ENCODE measurements at regions not wholly inside any gene's neighbourhood (a gene's known extent, or its start where the extent isn't known, plus 50 kb on each side); places are given as distances from the start of the nearest gene placed in this dataset.

DNA sequence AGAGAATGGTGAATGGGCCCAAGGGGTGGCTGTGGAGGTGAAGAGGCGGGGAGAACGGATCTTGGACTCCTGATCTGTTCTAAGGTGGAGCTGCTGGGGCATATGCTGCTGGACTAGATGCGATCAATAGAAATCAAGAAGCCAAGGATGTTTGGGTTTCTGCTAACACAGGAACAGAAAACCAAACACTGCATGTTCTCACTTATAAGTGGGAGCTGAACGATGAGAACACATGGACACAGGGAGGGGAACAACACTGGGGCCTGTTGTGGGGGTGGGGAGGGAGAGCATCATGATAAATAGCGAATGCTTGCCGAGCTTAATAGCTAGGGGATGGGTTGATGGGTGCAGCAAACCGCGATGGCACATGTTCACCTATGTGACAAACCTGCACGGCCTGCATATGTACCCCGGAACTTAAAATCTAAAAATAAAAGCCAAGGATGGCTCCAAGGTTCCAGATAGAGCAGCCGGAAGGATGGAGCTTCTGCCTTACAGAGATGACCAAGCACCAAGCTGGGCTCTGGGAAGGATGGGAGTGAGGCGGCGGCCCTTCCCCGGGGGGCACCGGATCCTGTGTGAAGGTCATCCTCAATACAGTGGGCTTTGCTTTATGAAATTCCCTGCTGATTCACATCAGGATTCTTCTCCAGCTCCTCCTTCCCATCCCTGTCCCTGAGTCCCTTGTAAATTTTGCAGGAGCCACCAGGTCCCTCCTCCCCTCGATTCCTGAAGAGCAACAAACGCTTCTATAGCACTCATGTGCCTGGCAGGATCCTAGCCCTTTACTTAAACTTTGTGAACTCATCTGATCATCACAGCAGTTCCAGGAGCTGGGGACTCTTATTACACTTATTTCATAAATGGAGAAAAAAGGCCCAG, 109.2 kb upstream of the PTPN1 start:
- ATAC-seq (no peak), DNase-seq (ENCODE audit: low spot score) (no peak)
- intact Hi-C loops (cut with DNase I) = loop anchor here (5.0 kb wide), 1 partner anchor 389 kb away; no protein-coding TSS in a partner anchor

GRCh38 chr20:50401587-50402418, 108.4 kb upstream of the PTPN1 start:
- intact Hi-C loops (cut with DNase I) = loop anchor here (5.0 kb wide), 1 partner anchor 390 kb away; no protein-coding TSS in a partner anchor
- no peak for DNase-seq (ENCODE audit: low spot score)
- ATAC-seq = no peak

- intact Hi-C loops (cut with DNase I) = loop anchor here (5.0 kb wide), 1 partner anchor 391 kb away; no protein-coding TSS in a partner anchor
- ATAC-seq (peak; percentile 37), DNase-seq (ENCODE audit: low spot score) (no peak)
Measured at GRCh38 chr20:50403565-50404418, 106.4 kb upstream of the PTPN1 start.

DNA sequence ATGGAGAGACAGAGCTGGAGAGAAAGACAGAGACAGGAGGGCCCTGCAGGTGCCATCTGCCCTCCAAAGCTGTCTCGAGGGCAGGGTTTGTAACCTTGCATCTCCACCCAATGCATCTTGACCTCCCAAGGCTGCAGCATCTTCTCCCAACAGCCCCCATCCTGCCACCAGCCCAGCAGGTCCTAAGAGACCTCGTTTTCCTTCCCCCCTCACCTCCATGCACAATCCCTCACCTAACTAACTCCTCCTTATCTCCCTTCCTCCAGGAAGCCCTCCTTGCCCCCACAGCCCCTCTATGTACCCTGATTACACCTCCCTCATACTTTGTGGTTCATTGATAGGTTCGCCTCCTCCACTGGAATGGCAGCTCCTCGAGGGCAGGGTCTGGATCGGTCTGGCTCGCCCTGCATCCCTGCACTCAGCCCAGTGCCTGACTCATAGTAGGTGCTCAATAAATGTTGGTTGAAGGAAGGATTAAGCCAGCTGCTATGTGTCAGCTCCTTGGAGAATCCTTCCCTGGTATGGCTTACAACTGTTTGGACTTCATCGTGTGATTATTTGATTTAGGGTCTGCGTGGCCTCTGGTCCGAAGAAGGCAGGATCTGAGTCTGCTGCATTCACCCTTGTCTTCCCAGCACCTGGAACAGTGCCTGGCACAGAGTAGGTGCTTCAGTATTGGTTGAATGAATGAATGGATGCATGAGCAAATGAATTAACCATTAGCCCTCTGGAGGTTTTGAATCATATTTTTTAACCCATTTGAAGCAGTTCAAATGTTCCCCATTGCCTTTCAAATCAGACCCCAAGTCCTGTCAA, 105.6 kb upstream of the PTPN1 start:
- DNase-seq (ENCODE audit: low spot score) (no peak), ATAC-seq (no peak)
- intact Hi-C loops (cut with DNase I) = loop anchor here (5.0 kb wide), 1 partner anchor 392 kb away; no protein-coding TSS in a partner anchor

DNA sequence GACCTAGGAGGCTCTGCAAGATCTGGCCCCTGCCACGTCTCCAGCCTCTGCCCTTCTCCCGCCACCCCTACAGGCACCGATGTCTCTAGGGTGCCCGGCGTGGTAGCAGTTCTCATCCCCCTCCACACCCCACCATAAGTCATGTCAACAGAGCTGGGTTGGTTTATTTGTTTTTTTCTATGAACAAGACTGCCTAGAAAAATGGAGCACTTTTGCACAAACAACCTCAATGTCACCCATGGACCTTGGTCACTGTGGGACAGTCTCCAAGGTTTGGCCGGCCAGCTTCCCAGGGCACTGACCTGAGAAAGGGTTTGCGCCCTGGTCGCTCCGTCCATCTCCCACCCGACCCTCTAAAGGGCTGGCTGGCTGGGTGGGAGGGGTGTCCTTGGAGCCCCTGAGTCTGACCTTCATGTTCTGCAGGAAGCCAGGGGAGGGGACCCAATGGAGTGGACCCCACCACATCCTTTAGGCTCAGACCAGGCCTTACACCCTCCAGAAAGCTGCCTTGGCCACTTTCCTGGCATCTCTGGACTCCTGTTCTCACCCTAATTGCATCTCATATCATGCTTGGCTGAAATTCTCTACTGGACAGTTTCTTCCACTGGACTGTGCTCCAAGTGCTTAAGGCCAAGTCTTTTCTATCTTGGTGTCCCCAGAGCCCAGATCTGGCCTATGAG, 104.8 kb upstream of the PTPN1 start:
- ATAC-seq (peak; percentile 59), DNase-seq (ENCODE audit: low spot score) (no peak)
- intact Hi-C loops (cut with DNase I) = no loop called here

DNA sequence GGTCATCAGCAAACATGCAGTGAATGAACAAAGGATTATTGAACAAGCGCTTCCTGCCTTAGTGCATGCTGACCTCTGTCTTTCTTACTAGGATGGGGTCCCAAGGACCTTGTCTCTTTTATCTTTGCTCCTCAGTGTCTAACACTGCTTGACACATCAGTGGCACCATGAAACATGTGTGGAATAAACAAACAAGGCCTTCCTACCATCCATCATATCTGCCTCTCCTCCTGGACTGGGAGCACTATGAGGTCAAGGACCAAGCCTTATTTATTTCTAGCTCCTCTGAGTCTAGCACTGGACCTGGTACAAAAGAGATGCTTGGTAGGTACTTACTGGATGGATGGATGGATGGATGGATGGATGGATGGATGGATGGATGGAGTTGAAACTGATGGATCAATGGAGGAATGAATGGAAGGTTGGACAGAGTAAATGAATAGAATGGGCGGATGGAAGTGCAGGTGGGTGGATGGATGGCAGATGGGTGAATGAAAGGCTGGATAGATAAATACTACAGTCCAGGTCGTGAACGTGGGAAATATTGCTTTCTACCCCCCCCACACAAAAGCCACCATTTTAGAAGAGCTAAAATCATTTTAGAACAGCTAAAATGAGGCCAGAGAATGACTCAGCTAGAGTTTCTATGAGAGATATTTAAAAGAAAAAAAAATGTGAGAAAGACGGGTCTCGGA, 104.1 kb upstream of the PTPN1 start:
- intact Hi-C loops (cut with DNase I) = no loop called here
- no peak for DNase-seq (ENCODE audit: low spot score)
- ATAC-seq = no peak

- intact Hi-C loops (cut with DNase I) = no loop called here
- DNase-seq (ENCODE audit: low spot score) (no peak), ATAC-seq (no peak)
Measured at GRCh38 chr20:50406610-50407136, 103.5 kb upstream of the PTPN1 start.

DNA sequence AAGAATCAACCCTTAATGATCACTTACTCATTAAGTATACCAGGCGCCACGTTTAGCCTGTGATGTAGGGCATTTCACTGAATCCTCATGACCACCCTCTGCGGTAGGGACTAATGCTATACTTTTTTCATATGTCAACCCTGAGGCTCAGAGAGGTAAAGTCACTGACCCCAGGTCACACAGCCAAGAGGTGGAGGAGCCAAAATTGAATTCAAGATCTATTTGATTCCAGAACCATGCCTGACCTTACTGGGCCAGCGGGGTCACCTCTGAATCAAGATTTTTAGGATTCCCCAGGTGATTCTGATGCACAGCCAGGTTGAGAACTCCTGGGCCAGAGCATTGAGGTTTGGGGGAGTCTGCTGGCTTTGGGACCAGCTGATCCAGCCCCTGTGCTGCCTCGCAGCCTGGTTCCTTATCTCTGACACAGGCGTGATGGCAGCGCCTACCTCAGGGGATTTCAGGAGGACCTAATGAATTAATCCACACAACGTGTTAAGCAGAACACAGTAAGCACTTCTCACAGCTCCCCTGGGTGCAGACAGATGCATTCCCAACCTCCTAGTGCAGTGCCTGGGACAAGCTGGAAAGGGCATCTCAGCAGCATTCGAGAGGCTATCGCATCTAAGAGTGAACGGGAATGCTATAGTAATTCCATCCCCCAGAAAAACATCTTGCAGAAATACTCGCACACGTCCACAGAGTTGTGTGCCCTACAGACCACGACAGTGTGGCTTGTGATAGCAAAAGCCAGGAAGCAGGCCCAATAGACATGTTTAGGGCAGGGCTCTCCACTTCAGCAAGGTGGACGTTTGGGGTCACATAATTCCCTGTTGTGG, 101.4 kb upstream of the PTPN1 start:
- ATAC-seq = peak; percentile 5
- intact Hi-C loops (cut with DNase I) = no loop called here
- no peak for DNase-seq (ENCODE audit: low spot score)

DNA sequence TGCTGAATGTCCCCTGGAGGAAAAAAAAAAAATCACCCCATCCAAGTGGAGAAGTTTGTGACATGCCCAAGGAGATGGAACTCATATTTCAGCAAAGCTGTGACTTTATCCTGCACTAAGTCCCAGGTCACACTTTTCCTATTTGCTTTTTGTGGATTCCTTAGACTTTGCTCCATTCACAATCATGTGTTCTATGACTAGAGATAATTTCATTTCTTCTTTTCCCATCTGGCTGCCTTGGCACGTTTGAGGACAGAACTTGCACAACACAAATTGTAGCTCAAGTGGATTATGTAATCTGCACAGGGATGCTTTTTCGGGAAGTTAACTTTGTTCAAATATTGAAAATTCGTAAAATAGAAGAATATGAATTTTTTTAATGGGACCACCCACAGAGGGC, 100.7 kb upstream of the PTPN1 start:
- peak; percentile 85 for ATAC-seq
- intact Hi-C loops (cut with DNase I) = no loop called here
- no peak for DNase-seq (ENCODE audit: low spot score)

DNA sequence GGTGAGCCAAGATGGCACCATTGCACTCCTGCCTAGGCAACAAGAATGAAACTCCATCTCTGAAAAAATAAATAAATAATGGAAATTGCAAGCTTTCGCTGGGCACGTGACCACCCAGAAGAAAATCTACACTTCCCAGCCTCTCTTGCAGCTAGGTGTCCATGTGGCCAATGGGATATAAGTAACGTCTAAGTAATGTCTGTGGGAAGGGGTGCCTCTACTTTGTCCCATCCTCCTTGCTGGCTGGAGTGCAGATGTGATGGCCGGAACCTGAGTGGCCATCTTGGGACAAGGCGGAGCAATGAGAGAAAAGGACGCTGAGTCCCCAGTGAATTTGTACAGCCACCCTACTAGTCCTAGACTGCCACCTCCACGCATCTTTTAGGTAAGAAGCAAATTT, 99.8 kb upstream of the PTPN1 start:
- no peak for ATAC-seq
- no peak for DNase-seq (ENCODE audit: low spot score)
- intact Hi-C loops (cut with DNase I) = no loop called here

- DNase-seq (ENCODE audit: low spot score) = no peak
- intact Hi-C loops (cut with DNase I) = no loop called here
- ATAC-seq = no peak
Measured at GRCh38 chr20:50412069-50412468, 98.1 kb upstream of the PTPN1 start.

DNA sequence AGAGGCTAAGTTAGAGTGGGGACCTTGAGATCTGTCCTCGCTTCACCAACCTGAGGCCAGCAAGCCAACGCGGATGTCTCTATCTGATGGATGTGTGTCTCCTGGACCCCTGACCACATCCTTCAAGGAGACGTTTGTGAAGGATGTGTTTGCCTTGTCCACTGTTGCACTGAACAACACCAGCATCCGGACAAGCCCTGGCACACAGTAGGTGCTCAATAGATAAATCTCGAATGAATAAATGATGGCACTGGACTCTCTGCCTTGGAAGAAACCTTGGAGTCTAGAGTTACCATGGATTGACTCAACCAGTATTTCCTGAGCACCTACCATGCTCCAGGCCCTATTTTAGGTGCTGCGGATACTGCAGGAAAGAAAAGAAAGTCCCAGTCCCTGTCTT, 97.7 kb upstream of the PTPN1 start:
- DNase-seq (ENCODE audit: low spot score) (no peak), ATAC-seq (no peak)
- intact Hi-C loops (cut with DNase I) = no loop called here

- ATAC-seq (no peak), DNase-seq (ENCODE audit: low spot score) (no peak)
- intact Hi-C loops (cut with DNase I) = no loop called here
Measured at GRCh38 chr20:50413088-50413500, 97.1 kb upstream of the PTPN1 start.

- ATAC-seq = no peak
- DNase-seq (ENCODE audit: low spot score) = no peak
- intact Hi-C loops (cut with DNase I) = no loop called here
Measured at GRCh38 chr20:50415021-50415515, 95.1 kb upstream of the PTPN1 start.

DNA sequence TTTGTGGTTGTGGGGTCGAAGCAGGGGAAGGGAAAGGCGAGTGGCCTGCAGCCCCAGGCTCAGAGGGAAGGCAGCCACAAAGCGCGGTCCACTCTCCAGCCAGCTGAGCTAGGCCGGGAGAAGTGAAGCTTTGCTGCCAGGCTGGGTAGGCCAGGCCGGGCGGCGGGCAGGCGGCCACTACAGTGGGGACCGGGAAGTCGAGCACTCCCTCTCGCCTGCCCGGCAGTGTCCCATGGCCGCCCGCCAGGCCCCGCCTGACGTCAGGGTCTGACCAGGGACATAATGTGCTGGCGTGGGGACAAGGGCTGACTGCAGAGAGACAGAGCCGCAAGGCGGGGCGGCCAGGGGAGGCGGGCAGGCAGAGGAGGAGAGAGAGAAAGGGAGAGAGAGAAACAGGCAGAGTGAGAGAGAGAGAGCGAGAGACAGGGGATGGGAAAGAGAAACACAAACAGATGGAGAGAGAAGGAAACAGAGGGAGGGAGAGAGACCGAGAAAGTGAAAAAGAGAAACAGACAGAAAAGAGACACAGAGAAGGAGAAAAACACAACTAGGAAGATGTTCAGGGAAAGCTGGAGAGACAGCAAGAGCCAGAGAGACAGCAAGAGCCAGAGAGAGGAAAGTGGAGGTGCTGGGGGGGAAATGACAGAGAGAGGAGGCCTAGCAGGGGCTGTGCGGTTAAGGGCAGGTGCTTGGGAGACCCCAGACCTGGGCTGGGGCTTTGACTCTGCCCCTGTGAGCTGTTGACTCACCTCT, 94.5 kb upstream of the PTPN1 start:
- DNase-seq (ENCODE audit: low spot score) (peak; percentile 99), ATAC-seq (peak; percentile 98)
- intact Hi-C loops (cut with DNase I) = no loop called here
